HG02973 (cell line): ENCODE measurements at regions not wholly inside any gene's neighbourhood (a gene's known extent, or its start where the extent isn't known, plus 50 kb on each side); places are given as distances from the start of the nearest gene placed in this dataset.

Source experiments
- ATAC-seq: cut with Tn5 transposase; IDR thresholded peaks from one replicate; pipeline ENCODE4 v1.9.1; 2021; ENCODE audit warnings: moderate library complexity; ENCODE audit not compliant: unreplicated experiment

- ATAC-seq, result no peak
These were observed 442.4 kb downstream of the CCSER2 start for GRCh38 chr10:84770824-84771223.

GRCh38 chr10:84783386-84783785, 455.0 kb downstream of the CCSER2 start:
- peak; percentile 87 for ATAC-seq

GRCh38 chr10:84783909-84784308, 455.5 kb downstream of the CCSER2 start:
- no peak for ATAC-seq

DNA sequence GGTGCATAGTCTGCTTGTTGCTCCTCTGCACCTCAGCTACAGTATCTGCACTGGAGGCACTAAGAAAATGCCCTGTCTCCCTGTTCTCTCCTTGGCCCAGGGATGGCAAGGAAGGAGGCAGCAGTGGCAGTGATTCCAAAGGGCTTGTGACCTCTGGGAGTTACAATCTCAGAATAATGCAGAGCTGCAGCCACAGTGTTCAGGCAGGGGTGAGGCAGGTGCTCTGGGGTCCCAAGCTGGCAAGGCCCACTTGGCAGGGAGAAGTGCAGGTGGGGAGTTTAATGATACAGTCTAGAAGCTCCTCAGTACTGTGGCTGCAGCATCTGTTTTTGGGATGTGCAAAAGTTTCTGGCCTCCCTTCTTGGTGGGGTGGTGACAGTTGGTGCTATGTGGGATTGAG, 456.4 kb downstream of the CCSER2 start:
- no peak for ATAC-seq

DNA sequence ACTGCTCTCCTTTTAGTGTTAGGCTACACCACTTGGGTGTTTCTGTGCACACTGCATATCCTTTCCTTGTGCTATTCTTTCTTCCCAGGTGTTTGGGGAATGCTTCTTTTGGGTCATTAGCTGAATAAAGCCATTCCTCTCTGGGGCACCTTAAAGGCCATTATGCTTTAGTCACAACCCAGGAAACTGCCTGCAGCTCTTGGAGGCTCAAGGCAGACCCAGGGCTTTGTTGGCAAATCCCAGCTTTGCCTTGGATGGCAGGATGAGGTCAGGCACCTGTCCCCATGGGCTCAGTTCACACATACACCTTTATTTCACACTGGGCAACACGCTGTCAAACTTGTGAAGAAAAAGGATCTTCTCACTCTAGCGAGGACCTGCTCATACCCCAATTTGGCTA, 460.6 kb downstream of the CCSER2 start:
- ATAC-seq, result no peak

- no peak for ATAC-seq
These were observed 469.9 kb downstream of the CCSER2 start for GRCh38 chr10:84798312-84798711.

- ATAC-seq, result no peak
These were observed 472.8 kb downstream of the CCSER2 start for GRCh38 chr10:84801156-84801555.

DNA sequence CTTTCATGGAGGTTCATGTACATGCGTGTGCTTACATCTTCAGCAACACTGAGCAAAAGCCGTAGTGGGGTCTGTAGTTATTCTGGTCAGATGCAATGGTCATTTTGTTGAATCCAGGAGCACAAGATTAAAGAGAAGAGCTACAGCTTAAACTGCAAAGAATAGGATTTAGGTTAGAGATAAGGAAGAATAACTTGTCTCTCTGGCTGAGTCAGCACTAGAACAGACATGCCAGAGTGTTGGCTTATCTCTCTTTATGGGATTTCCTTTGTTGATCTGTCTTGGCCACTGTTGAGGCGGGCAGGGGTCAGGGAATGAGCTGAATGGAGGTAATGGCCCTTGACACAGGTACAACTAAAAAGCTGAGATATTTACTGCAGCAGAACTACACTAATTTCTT, 473.5 kb downstream of the CCSER2 start:
- no peak for ATAC-seq

DNA sequence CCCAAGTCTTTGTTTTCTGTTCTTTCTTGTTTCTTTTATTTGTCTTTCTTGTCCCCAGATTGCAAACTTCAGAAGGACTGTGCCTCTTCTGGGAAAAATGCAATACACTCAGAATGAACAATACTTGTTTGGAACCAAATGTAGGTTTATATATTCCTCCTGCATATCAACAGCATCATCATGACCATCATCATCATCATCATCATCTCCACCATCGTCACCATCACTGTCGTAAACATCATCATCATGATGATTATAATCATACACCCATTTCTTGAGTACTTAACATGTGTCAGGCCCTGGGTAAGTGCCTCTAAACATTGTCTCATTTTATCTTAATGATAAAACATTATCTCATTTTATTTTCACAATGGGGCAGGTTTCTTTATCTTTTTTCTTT, 476.8 kb downstream of the CCSER2 start:
- no peak for ATAC-seq

GRCh38 chr10:84811113-84811512, 482.7 kb downstream of the CCSER2 start:
- ATAC-seq, result no peak

GRCh38 chr10:84818961-84819360, 490.6 kb downstream of the CCSER2 start:
- no peak for ATAC-seq

GRCh38 chr10:84820120-84820519, 491.7 kb downstream of the CCSER2 start:
- ATAC-seq, result no peak

DNA sequence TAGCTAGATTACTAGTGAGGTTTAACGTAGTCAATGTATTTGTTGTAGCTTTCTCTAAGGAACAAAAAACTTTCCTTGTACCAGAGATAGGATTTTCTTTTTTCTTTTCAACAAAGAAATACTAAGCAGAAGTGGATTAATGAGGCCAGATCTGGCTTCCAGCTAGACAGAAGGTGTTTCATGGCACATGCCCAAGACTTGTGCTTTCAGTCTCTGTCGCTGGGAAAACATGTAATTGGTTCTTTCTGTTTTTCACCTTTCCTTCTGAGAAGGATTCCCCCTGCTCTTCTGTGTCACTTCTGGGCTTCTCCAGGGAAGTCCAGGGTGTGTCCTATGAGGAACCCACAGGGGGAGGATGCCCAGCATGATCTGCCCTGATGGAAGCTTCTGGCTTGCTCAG, 492.2 kb downstream of the CCSER2 start:
- no peak for ATAC-seq

DNA sequence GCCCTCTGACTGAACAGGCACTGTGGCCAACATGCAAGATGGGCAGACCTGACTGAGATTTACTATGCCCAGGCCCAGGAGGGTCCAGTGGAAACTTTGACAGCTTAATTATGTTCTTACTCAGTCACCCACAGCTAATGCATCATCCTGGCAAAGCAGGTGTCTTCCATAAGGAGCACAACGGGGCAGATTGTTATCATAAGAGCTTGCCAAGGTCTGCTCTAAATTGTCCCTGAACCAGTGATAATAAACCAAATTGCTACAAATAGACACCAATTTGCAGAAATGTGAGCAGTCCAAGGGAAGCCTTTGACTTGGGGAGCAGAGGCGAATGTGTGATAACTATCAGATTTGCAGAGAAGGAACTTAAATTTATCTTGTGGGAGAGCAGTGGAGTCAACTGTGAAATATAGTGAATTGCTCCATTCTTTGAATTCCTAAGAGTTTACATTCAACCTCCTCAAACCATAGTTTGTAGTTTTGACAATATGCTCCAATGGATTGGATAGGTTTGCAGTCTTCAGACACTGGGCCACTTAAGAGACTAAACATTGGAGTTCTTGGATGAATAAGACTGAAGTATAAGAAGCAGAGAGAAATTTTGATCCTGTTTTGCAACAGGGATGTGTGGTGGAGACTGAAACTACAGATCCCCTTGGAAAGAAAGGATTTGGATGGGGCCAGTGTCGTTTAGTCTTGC, 494.7 kb downstream of the CCSER2 start:
- ATAC-seq, result no peak

DNA sequence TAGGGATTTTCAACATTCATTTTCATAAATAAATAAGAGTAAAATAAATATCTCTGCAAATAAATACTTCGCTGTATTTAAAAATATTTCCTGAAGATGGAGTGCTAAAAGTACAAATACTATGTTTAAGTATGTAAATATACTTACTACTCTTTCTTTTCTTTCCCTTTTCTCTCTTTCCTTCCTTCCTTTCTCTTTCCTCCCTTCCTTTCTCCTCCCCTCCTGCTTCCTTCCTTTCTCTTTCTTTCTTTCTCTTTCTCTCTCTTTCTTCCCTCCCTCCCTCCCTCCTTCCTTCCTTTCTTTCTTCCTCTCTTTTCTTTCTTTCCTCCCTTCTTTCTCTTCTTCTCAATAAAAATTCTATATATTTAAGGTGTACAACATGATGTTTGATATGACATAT, 496.1 kb downstream of the CCSER2 start:
- no peak for ATAC-seq

DNA sequence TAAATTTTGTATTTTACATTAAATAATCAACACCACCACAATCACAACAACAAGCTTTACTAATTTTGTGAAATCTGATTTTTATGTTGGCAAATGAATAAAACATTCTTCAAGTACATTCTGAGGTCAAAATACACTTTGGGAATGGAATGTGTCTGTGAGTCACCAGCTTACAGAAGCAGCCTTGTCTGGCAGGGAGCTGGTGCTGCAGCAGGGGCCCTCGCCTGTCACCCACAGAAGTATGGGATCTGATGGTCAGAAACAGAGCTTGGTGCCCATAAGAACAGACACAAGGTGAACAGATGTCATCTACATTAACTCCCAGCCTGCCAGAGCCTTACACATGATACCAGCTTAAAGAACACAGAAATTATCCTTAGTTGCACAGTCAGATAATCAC, 496.9 kb downstream of the CCSER2 start:
- ATAC-seq, result no peak

DNA sequence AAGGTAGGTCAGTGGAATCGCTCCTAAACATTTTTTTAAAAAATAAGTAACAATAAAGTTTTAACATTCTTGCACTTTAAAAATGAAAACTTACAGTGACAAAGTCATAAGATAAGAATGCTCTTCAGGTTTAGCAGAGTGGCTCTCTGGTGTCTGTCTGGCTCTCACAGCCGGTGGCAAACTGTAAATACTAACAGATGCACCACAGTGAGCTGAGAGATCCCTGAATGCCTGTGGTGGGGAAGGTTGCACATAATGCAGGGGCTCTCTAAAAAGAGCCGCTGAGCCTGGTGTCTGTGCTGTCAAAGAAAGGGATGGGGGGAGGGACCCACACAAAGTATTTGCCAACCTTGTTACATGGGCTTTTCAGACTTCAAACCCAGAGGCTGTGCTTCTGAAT, 498.3 kb downstream of the CCSER2 start:
- ATAC-seq, result no peak

DNA sequence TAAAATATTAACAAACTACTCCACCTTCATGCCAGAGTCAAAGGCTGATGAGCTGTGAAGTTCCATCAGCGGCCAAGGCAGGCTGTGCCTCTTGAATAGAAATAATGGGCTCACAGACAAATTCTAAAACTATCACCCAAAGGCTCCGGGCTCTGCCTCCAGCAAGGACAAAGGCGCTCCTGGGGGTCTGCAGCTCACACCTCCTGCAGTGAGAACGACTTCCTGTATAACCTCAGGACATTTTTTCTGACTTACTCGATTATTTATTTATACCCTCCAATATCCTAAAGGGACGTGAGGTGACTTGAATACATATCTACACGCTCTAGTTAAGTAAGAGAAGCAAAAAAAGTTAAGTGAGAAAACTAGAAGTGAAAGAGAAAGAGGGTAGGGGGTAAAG, 500.7 kb downstream of the CCSER2 start:
- no peak for ATAC-seq

- no peak for ATAC-seq
These were observed 508.8 kb downstream of the CCSER2 start for GRCh38 chr10:84837041-84837812.

DNA sequence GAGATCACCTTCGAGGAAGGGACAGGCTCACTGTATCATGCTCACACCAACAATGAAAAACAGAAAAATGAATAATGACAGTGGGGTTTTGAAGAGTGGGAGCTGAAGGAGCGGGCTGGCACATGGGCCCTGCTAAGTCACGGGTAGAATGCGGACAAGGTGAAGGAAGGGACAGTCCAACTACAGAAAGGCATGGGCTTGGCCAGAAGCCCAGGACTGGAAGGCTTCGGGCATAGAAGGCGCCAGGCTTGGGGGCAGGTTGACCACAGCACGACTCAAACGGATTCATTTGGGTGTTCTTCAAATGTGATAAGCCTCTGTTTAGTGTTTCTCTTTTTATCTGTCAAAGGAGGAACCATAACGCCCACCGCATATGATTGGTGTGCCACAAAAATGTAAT, 509.5 kb downstream of the CCSER2 start:
- no peak for ATAC-seq

DNA sequence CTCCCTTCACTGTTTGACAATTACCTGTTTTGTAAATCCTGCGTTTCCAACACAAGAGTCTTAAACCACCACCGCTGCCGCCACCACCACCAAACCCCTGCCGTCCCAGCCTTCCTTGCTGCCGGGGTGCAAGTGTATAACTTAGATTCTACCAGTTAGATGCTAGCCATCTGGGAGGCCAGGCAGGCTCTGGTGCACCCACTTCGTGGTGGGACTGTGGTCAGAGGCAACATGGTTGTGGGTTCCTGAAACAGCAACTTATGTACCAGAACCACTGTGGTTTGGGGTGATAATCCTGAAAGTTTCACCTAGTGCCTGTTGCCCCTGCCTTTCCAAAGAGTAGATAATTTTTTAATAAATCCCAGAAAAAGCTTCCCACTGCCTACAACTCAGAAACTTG, 510.5 kb downstream of the CCSER2 start:
- no peak for ATAC-seq

DNA sequence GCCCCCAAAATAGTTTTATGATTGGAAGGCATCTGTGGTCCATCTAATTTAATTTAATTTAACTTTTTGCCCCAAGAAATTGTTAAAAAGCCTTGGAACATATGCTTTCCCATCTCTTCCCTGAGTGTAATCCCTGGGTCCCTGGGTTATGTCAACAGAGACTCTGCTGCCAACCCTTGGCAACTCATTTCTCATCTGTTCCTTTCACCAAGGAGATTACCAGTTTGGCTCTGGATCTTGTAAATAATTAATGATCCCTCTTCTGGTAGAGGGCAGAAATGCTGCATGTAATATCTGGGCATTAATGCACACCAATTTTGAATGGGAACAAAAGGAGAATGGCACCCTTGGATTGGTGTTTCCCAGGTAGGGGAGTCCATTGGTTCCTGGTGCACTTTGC, 514.2 kb downstream of the CCSER2 start:
- ATAC-seq, result no peak

- ATAC-seq, result no peak
These were observed 516.1 kb downstream of the CCSER2 start for GRCh38 chr10:84844461-84844860.
